Kidney capillary endothelial cell (primary cell): ENCODE measurements at regions not wholly inside any gene's neighbourhood (a gene's known extent, or its start where the extent isn't known, plus 50 kb on each side); places are given as distances from the start of the nearest gene placed in this dataset.
"Not testable (repeated sequence)": the region's sequence is repeated elsewhere in the genome, so short reads cannot be mapped to it uniquely, and the experiment has no call there.

Experiments used
- DNase-seq: peaks from one replicate; pipeline ENCODE4 v3.0.0-alpha.2; 2018; ENCODE audit warnings: low spot score

- no peak for DNase-seq
These were observed 1004.2 kb downstream of the TMEM121 start for GRCh38 chr14:106530423-106531107.

GRCh38 chr14:106537597-106537996, 1011.2 kb downstream of the TMEM121 start:
- DNase-seq = not testable (repeated sequence)

GRCh38 chr14:106538201-106538600, 1011.8 kb downstream of the TMEM121 start:
- no peak for DNase-seq

DNA sequence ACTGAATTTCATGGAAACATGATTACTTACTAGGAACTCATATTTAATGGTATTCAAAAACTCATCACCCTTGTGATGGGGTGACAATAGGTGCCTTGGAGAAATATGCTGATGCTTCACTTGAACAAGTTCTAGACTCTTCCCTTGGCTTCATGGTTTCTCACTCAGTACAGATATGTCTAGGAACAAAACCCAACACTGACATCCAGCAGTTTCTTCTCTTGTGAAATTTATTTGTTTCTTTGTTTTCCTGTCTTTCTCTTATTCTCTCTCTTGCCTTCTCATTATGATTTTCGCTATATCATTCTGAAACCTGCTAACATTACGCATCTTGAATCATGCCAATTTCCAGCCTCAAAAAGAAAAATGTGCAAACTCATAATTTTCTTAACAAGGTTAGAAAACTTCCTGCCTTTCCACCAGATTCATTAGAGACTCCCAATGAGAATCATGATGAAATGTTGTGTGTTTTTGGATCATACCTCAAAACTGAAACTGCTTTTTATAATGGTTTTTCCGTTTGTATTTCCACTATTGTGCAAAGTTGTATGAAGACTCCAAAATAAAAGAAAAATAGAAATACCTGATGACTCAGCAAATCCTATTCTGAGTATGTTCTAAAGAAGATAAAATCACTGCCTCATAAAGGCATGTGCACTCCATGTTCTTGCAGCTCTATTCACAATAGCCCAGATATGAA, 1021.5 kb downstream of the TMEM121 start:
- no peak for DNase-seq

GRCh38 chr14:106549064-106549463, 1022.7 kb downstream of the TMEM121 start:
- DNase-seq = no peak

GRCh38 chr14:106551265-106551664, 1024.9 kb downstream of the TMEM121 start:
- no peak for DNase-seq

GRCh38 chr14:106556211-106556610, 1029.8 kb downstream of the TMEM121 start:
- DNase-seq = not testable (repeated sequence)

DNA sequence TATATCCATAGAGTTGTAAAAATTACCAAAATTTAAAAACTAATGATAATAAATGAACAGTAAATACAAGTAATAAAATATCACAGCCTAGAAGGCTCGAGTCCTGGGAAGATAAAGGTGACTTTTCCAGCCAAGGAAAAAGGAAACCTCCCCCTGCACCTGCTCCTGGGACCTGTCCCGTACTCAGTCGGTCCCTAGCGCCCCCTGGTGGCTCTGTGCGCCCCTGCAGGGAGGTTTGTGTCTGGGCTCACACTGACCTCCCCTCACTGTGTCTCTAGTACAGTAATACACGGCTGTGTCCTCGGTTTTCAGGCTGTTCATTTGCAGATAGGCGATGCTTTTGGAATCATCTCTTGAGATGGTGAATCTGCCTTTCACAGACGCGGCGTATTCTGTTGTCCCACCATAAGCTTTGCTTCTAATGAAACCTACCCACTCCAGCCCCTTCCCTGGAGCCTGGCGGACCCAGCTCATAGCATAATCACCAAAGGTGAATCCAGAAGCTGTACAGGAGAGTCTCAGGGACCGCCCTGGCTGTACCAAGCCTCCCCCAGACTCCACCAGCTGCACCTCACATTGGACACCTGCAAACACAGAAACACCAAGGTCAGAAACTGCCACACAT, 1030.4 kb downstream of the TMEM121 start:
- no peak for DNase-seq

- no peak for DNase-seq
These were observed 1036.1 kb downstream of the TMEM121 start for GRCh38 chr14:106562451-106562850.

- no peak for DNase-seq
These were observed 1037.8 kb downstream of the TMEM121 start for GRCh38 chr14:106564058-106564643.

- DNase-seq = no peak
These were observed 1052.1 kb downstream of the TMEM121 start for GRCh38 chr14:106578481-106578880.

GRCh38 chr14:106579084-106579483, 1052.7 kb downstream of the TMEM121 start:
- no peak for DNase-seq

- DNase-seq = no peak
These were observed 1059.3 kb downstream of the TMEM121 start for GRCh38 chr14:106585692-106586091.

- no peak for DNase-seq
These were observed 1059.8 kb downstream of the TMEM121 start for GRCh38 chr14:106586098-106586704.

- DNase-seq = not testable (repeated sequence)
These were observed 1065.2 kb downstream of the TMEM121 start for GRCh38 chr14:106591539-106591938.

DNA sequence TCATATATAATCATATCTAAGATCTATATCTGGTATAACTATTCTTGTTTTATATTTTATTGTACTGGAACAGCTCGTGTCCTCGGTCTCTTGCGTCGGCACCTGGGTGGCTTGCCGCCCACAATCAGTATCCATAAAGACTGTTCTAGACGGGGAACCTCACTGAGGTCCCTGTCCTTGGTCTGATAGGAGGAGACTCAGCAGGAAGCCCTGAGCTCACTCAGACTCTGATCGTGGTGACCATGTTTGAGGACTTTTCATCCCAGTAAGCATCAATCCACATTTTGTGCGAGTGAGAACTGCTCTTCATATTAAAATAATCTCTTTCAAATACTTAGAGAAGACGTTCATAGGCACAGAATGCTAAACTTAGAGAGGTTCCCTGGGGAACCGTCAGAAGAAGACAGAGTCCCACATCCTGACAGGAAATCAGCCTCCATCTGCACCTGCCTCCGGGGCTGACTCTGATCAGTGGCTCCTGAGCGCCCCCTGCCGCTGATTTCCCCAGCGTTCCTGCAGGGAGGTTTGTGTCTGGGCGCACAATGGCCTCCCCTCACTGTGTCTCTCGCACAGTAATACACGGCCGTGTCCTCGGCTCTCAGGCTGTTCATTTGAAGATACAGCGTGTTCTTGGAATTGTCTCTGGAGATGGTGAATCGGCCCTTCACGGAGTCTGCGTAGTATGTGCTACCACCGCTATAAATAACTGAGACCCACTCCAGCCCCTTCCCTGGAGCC, 1065.9 kb downstream of the TMEM121 start:
- DNase-seq = not testable (repeated sequence)

- DNase-seq = no peak
These were observed 1072.8 kb downstream of the TMEM121 start for GRCh38 chr14:106599209-106599608.

- no peak for DNase-seq
These were observed 1079.4 kb downstream of the TMEM121 start for GRCh38 chr14:106605548-106606448.

GRCh38 chr14:106606936-106607335, 1080.6 kb downstream of the TMEM121 start:
- DNase-seq = no peak

- DNase-seq = no peak
These were observed 1084.3 kb downstream of the TMEM121 start for GRCh38 chr14:106610691-106611090.

- DNase-seq = no peak
These were observed 1086.9 kb downstream of the TMEM121 start for GRCh38 chr14:106613256-106613655.
